ENCODE measurements at regions not wholly inside any gene's neighbourhood (a gene's known extent, or its start where the extent isn't known, plus 50 kb on each side); places are given as distances from the start of the nearest gene placed in this dataset.

- no peaks in the 10 kb centered on the region for H3K4me1 ChIP-seq (replicated peaks in 1 of 2)
- no peaks in the 10 kb centered on the region for H3K9me3 ChIP-seq (replicated peaks in 1 of 3)
- intact Hi-C loops (cut with DNase I): no loop called here
- no peak for DNase-seq
- H3K36me3 ChIP-seq (replicated peaks in 1 of 2): no peaks in the 10 kb centered on the region
- no peak overlapping the region for H3K4me3 ChIP-seq
- peaks cover 14% of the 10 kb centered on the region for H3K27me3 ChIP-seq
- whole genome bisulfite sequencing, 4 donors: 50 to 75% (median 67%) methylated on average over 2 to 3 of the region's 3 CpGs
- no peak for TF ChIP-seq CTCF (IDR thresholded peaks at IDR 0.05)
- no peak for TF ChIP-seq POLR2A (IDR thresholded peaks at IDR 0.05)
- H3K27ac ChIP-seq: no peak overlapping the region
These were observed 109.8 kb upstream of the HDX start for GRCh38 chrX:84611843-84612636.

GRCh38 chrX:84634201-84634782 lies 132.0 kb upstream of the HDX start:
- peaks cover 16% of the 10 kb centered on the region for H3K27me3 ChIP-seq
- intact Hi-C loops (cut with DNase I): no loop called here

GRCh38 chrX:84666086-84666485 lies 163.8 kb upstream of the HDX start:
- H3K4me3 ChIP-seq: no peak overlapping the region

More at GRCh38 chrX:84634201-84634782, 132.0 kb upstream of the HDX start:
- TF ChIP-seq POLR2A (IDR thresholded peaks at IDR 0.05) (no peak), CTCF (IDR thresholded peaks at IDR 0.05) (no peak)
- no peaks in the 10 kb centered on the region for H3K9me3 ChIP-seq (replicated peaks in 1 of 3)
- no peaks in the 10 kb centered on the region for H3K4me1 ChIP-seq (replicated peaks in 1 of 2)
- WGBS, 4 donors: 48 to 77% (median 67%) methylated on average over 3 of the region's 3 CpGs
- no peak overlapping the region for H3K4me3 ChIP-seq
- DNase-seq: no peak
- no peak overlapping the region for H3K27ac ChIP-seq
- no peaks in the 10 kb centered on the region for H3K36me3 ChIP-seq (replicated peaks in 1 of 2)

GRCh38 chrX:84690228-84690627 lies 188.0 kb upstream of the HDX start:
- Histone ChIP-seq H3K36me3 (replicated peaks in 1 of 2) (no peaks in the 10 kb centered on the region), H3K4me3 (no peak overlapping the region), H3K27ac (no peak overlapping the region), H3K27me3 (no peaks in the 10 kb centered on the region), H3K9me3 (replicated peaks in 1 of 3) (no peaks in the 10 kb centered on the region), H3K4me1 (replicated peaks in 1 of 2) (no peaks in the 10 kb centered on the region)
- DNase-seq: no peak
- intact Hi-C loops (cut with DNase I): no loop called here
- WGBS, 4 donors: 50 to 68% (median 64%) methylated on average over 1 of the region's 1 CpG
- no peak for TF ChIP-seq POLR2A (IDR thresholded peaks at IDR 0.05)
- no peak for TF ChIP-seq CTCF (IDR thresholded peaks at IDR 0.05)

More at GRCh38 chrX:84666086-84666485, 163.8 kb upstream of the HDX start:
- intact Hi-C loops (cut with DNase I): no loop called here
- no peaks in the 10 kb centered on the region for H3K9me3 ChIP-seq (replicated peaks in 1 of 3)
- no peak overlapping the region for H3K27ac ChIP-seq
- TF ChIP-seq CTCF (IDR thresholded peaks at IDR 0.05) (no peak), POLR2A (IDR thresholded peaks at IDR 0.05) (no peak)
- H3K36me3 ChIP-seq (replicated peaks in 1 of 2): no peaks in the 10 kb centered on the region
- H3K4me1 ChIP-seq (replicated peaks in 1 of 2): no peaks in the 10 kb centered on the region
- no peak for DNase-seq
- 43 to 77% (median 63%) methylated on average over 2 of the region's 2 CpGs for WGBS, 4 donors
- peaks cover 4% of the 10 kb centered on the region for H3K27me3 ChIP-seq

All from adrenal gland (tissue), 9 donors.